ENCODE measurements at regions not wholly inside any gene's neighbourhood (a gene's known extent, or its start where the extent isn't known, plus 50 kb on each side); places are given as distances from the start of the nearest gene placed in this dataset.

DNA sequence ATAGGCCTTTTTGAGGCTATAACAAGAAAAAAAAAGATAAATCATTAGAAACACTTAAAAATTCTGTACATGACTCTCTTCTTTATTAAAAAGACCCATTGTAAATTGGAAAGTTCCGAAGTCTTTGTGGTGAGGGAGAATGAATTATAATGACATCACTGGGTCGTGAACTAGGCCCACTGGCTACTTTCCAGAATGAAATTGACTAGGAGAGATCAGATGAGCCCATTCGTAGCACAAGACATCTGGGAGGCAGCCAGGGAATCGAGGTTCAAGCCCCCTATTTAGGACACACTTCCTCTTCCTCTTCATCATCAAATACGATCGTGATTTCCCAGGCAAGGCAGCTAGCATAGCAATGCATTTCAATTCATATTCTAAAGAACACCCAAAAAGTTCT lies 889.8 kb upstream of the NR2F2 start:
- Histone ChIP-seq H2BK20ac (ENCODE audit: low read length) (no peak overlapping the region), H3K79me1 (ENCODE audit: low read depth, low read length) (no peaks in the 10 kb centered on the region), H2BK12ac (ENCODE audit: low read depth, low read length) (no peak overlapping the region), H2AFZ (ENCODE audit: low read length) (no peak overlapping the region), H4K8ac (ENCODE audit: extremely low read depth, insufficient read depth, low read length) (no peak overlapping the region), H3K79me2 (ENCODE audit: control insufficient read depth in 1 of 2, insufficient read depth in 2 of 2, low read length in 2 of 2) (no peaks in the 10 kb centered on the region), H2BK120ac (replicated peaks; ENCODE audit: low read depth, low read length) (no peak overlapping the region), H3K4me1 (replicated peaks in 1 of 4; ENCODE audit: control insufficient read depth in 3 of 4, insufficient read depth in 4 of 4, low read length in 3 of 4) (no peaks in the 10 kb centered on the region), H3K56ac (replicated peaks; ENCODE audit: insufficient read length, low read depth, low read length) (no peak overlapping the region), H3K4me2 (ENCODE audit: insufficient read depth in 1 of 2, low read depth in 2 of 2, low read length in 2 of 2) (no peak overlapping the region), H3K23ac (ENCODE audit: insufficient read length) (no peak overlapping the region), H3K14ac (ENCODE audit: insufficient read length) (no peak overlapping the region), H3K9ac (replicated peaks in 1 of 4; ENCODE audit: extremely low read depth in 1 of 4, low read depth in 3 of 4, low read length in 3 of 4) (no peak overlapping the region), H3K27me3 (replicated peaks in 1 of 4; ENCODE audit: control insufficient read depth in 3 of 4, extremely low read depth in 1 of 4, insufficient read depth in 3 of 4, low read length in 3 of 4) (no peaks in the 10 kb centered on the region), H2BK15ac (ENCODE audit: low read length) (no peak overlapping the region), H3K36me3 (ENCODE audit: control insufficient read depth in 2 of 4, insufficient read depth in 4 of 4, low read length in 3 of 4) (no peaks in the 10 kb centered on the region), H3K18ac (ENCODE audit: extremely low read depth, low read length) (no peak overlapping the region), H3K9me3 (ENCODE audit: insufficient read depth in 2 of 2, low read depth in 1 of 2, low read length in 1 of 2) (no peaks in the 10 kb centered on the region), H2BK5ac (ENCODE audit: low read depth, low read length) (no peak overlapping the region), H3K4ac (replicated peaks; ENCODE audit: insufficient read length, low read depth, low read length) (no peak overlapping the region), H3K27ac (ENCODE audit: low read depth, low read length) (no peak overlapping the region), H4K5ac (ENCODE audit: insufficient read length, low read depth, low read length) (no peak overlapping the region), H3K4me3 (ENCODE audit: extremely low read depth in 1 of 4, insufficient read depth in 2 of 4, low read depth in 3 of 4, low read length in 4 of 4) (no peak overlapping the region), H3K23me2 (ENCODE audit: low read depth, low read length) (no peaks in the 10 kb centered on the region), H2AK5ac (ENCODE audit: low read depth, low read length) (no peak overlapping the region), H4K91ac (replicated peaks; ENCODE audit: insufficient read length, low read length) (no peak overlapping the region), H4K20me1 (replicated peaks in 1 of 2; ENCODE audit: control insufficient read depth in 1 of 2, insufficient read depth in 2 of 2, low read length in 2 of 2) (no peaks in the 10 kb centered on the region)
- POLR2A ChIA-PET (ENCODE audit: partially characterized antibody), result no interaction called here
- no peak for DNase-seq (ENCODE audit: low read depth in 1 of 2, low spot score in 2 of 2)
- WGBS, 2 experiments (ENCODE audit: extremely low coverage in 1 of 2, insufficient coverage in 1 of 2, insufficient read length in 1 of 2, insufficient replicate concordance in 2 of 2, low coverage in 1 of 2, low lambda C conversion rate in 2 of 2, missing lambda C conversion rate in 1 of 2), result 91% methylated on average over 6 of the region's 6 CpGs; no CpG with 5 or more reads in 1 of the 2 experiments
- FAIRE-seq, result no peak
- CTCF ChIA-PET (ENCODE audit: partially characterized antibody), result no interaction called here
- TF ChIP-seq, protein P1, sequence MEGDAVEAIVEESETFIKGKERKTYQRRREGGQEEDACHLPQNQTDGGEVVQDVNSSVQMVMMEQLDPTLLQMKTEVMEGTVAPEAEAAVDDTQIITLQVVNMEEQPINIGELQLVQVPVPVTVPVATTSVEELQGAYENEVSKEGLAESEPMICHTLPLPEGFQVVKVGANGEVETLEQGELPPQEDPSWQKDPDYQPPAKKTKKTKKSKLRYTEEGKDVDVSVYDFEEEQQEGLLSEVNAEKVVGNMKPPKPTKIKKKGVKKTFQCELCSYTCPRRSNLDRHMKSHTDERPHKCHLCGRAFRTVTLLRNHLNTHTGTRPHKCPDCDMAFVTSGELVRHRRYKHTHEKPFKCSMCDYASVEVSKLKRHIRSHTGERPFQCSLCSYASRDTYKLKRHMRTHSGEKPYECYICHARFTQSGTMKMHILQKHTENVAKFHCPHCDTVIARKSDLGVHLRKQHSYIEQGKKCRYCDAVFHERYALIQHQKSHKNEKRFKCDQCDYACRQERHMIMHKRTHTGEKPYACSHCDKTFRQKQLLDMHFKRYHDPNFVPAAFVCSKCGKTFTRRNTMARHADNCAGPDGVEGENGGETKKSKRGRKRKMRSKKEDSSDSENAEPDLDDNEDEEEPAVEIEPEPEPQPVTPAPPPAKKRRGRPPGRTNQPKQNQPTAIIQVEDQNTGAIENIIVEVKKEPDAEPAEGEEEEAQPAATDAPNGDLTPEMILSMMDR (IDR thresholded peaks at IDR 0.05; ENCODE audit: control extremely low read depth in 1 of 3, insufficient read depth in 1 of 3, low read depth in 1 of 3, low read length in 3 of 3), result no peak
- TF ChIP-seq JUN (IDR thresholded peaks at IDR 0.05; ENCODE audit: low read depth, low read length) (no peak), KDM1A (IDR thresholded peaks at IDR 0.05; ENCODE audit: borderline replicate concordance, low read length) (no peak), BRCA1 (IDR thresholded peaks at IDR 0.05; ENCODE audit: low read depth, low read length) (no peak)

Measured in H1 (cell line).